Endothelial cell of umbilical vein (primary cell): ENCODE measurements at regions not wholly inside any gene's neighbourhood (a gene's known extent, or its start where the extent isn't known, plus 50 kb on each side); places are given as distances from the start of the nearest gene placed in this dataset.

Source experiments
- BruUV-seq: library from RNA; stranded (reverse); fragments of 400-500 nt; replicated peaks from 2 replicates; lab custom pipeline; 2021; lab: Mats Ljungman, UMichigan
- CTCF ChIA-PET: fragments of 300-600, 350-600 bp; sonication (Branson Sonifier 250); formaldehyde crosslinking; loops from one replicate; lab custom pipeline; 2021; ENCODE audit warnings: antibody characterized with exemption, inconsistent platforms; lab: Charles Lee
- POLR2A ChIA-PET: fragments of 300-600, 350-600 bp; sonication (Branson Sonifier 250); formaldehyde crosslinking; loops from one replicate; lab custom pipeline; 2021; ENCODE audit warnings: antibody characterized with exemption, inconsistent platforms; lab: Charles Lee
- DNase-seq: peaks from one replicate; pipeline ENCODE4 v3.0.0-alpha.2; 2011; ENCODE audit warnings: low read depth, low spot score
- FAIRE-seq: peaks from 2 replicates; lab custom pipeline; 2011; peaks lifted over from hg19 to GRCh38; lab: Jason Lieb, UNC
- H2AFZ ChIP-seq: 2 replicates; pipeline ENCODE4 v1.6.0; 2012; ENCODE audit warnings: low read depth, low read length, control low read depth, inconsistent platforms
- H3K27ac ChIP-seq: 2 replicates; pipeline ENCODE4 v1.5.1; 2011; ENCODE audit warnings: low read depth, mild to moderate bottlenecking, control low read depth, low read length, moderate library complexity; ENCODE audit not compliant: insufficient read depth
- H3K27me3 ChIP-seq, 2 experiments: 2 replicates each; pipeline versions ENCODE4 v1.6.0 to v1.6.1; 2011; ENCODE audit warnings: low read length in 2 of 2, mixed read lengths in 1 of 2; ENCODE audit not compliant: control insufficient read depth in 2 of 2, insufficient read depth in 2 of 2
- H3K36me3 ChIP-seq, 2 experiments: 2 replicates in 1 of 2; 3 replicates in 1 of 2; pipeline ENCODE4 v1.5.1; 2011; ENCODE audit warnings: low read length in 2 of 2, mild to moderate bottlenecking in 1 of 2, moderate library complexity in 1 of 2; ENCODE audit not compliant: control insufficient read depth in 2 of 2, insufficient read depth in 2 of 2; ENCODE audit errors: extremely low read depth in 1 of 2
- H3K4me1 ChIP-seq: 3 replicates; pipeline ENCODE4 v1.5.1; 2011; ENCODE audit warnings: mild to moderate bottlenecking, low read length; ENCODE audit not compliant: control insufficient read depth, insufficient read depth; ENCODE audit errors: extremely low read depth
- H3K4me2 ChIP-seq: 2 replicates; pipeline ENCODE4 v1.6.1; 2011; ENCODE audit warnings: low read length, control low read depth, mixed read lengths; ENCODE audit not compliant: insufficient read depth
- H3K4me3 ChIP-seq, 3 experiments: fragments of 200-600 bp in 1 of 3; sonication (generic), shearing (Covaris generic) in 1 of 3; replicated peaks in 1 of 3; 2 replicates each; pipeline ENCODE4 v1.5.1; 2011 to 2016; ENCODE audit warnings: control low read depth in 3 of 3, low read length in 3 of 3, mild to moderate bottlenecking in 2 of 3, inconsistent platforms in 1 of 3, low read depth in 1 of 3, moderate library complexity in 1 of 3; ENCODE audit not compliant: insufficient read depth in 1 of 3
- H3K79me2 ChIP-seq: 2 replicates; pipeline ENCODE4 v1.6.0; 2012; ENCODE audit warnings: low read length, inconsistent platforms; ENCODE audit not compliant: control insufficient read depth, insufficient read depth
- H3K9ac ChIP-seq: replicated peaks from 2 replicates; pipeline ENCODE3; 2011; ENCODE audit warnings: low read length, control low read depth; ENCODE audit not compliant: insufficient read depth; ENCODE audit errors: extremely low read depth
- H3K9me1 ChIP-seq: replicated peaks from 3 replicates; pipeline ENCODE4 v1.6.0; 2011; ENCODE audit warnings: mild to moderate bottlenecking, low read length; ENCODE audit not compliant: control insufficient read depth, insufficient read depth; ENCODE audit errors: extremely low read depth
- H3K9me3 ChIP-seq: replicated peaks from 2 replicates; pipeline ENCODE4 v1.5.1; 2012; ENCODE audit warnings: low read length, inconsistent platforms; ENCODE audit not compliant: control insufficient read depth, insufficient read depth
- H4K20me1 ChIP-seq: replicated peaks from 2 replicates; pipeline ENCODE3; 2011; ENCODE audit warnings: mild to moderate bottlenecking, low read length; ENCODE audit not compliant: control insufficient read depth, insufficient read depth; ENCODE audit errors: extremely low read depth
- CTCF ChIP-seq, 2 donors: IDR thresholded peaks; 1 replicate in 1 of 2; 2 replicates in 1 of 2; pipeline ENCODE4 v1.5.1; 2011; ENCODE audit warnings: low read length in 2 of 2, mild to moderate bottlenecking in 2 of 2, moderate library complexity in 2 of 2, control low read depth in 1 of 2, inconsistent platforms in 1 of 2, low read depth in 1 of 2; ENCODE audit not compliant: insufficient read depth in 1 of 2; ENCODE audit errors: extremely low read depth in 1 of 2
- EZH2 ChIP-seq: IDR thresholded peaks from 2 replicates; pipeline ENCODE4 v1.6.1; 2012; ENCODE audit warnings: borderline replicate concordance, low read depth, mild to moderate bottlenecking, moderate library complexity, low read length, inconsistent platforms; ENCODE audit not compliant: severe bottlenecking
- FOS ChIP-seq: IDR thresholded peaks from 2 replicates; pipeline ENCODE4 v1.6.1; 2011; ENCODE audit warnings: mild to moderate bottlenecking, low read length, moderate library complexity, borderline replicate concordance; ENCODE audit not compliant: insufficient read depth
- GATA2 ChIP-seq: IDR thresholded peaks from 2 replicates; pipeline ENCODE4 v1.7.0; 2011; ENCODE audit warnings: low read depth, mild to moderate bottlenecking, moderate library complexity, mixed read lengths, low read length; ENCODE audit not compliant: insufficient read length, insufficient read depth
- JUN ChIP-seq: IDR thresholded peaks from 2 replicates; pipeline ENCODE4 v1.6.1; 2011; ENCODE audit warnings: borderline replicate concordance, low read depth; ENCODE audit not compliant: insufficient read length, insufficient read depth
- MAX ChIP-seq: IDR thresholded peaks from 2 replicates; pipeline ENCODE4 v1.6.1; 2011; ENCODE audit not compliant: insufficient read depth, insufficient read length
- MYC ChIP-seq: IDR thresholded peaks from one replicate; pipeline ENCODE4 v1.6.1; 2011; ENCODE audit warnings: mild to moderate bottlenecking, low read depth, low read length
- POLR2A ChIP-seq: IDR thresholded peaks from 2 replicates; pipeline ENCODE4 v1.6.1; 2012; ENCODE audit warnings: low read depth, mild to moderate bottlenecking, control low read depth, low read length
- POLR2AphosphoS5 ChIP-seq: IDR thresholded peaks from 2 replicates; pipeline ENCODE4 v1.6.1; 2012; ENCODE audit warnings: low read depth, mild to moderate bottlenecking, control low read depth, low read length, moderate library complexity; ENCODE audit not compliant: insufficient read depth
- dilution Hi-C: fragments of 300-500 bp; cut with MboI; formaldehyde crosslinking; loops from one replicate; pipeline ENCODE4 v1.15.0; 2019; ENCODE audit warnings: low sequenced_read_pairs; ENCODE audit not compliant: extremely low pct_ligation_motif_present
- intact Hi-C: fragments of 100-400 bp; cut with micrococcal nuclease; formaldehyde crosslinking; loops from one replicate; pipeline ENCODE4 v1.10.0; 2022

GRCh38 chr15:79373728-79374127 lies 58.4 kb upstream of the MINAR1 start:
- Histone ChIP-seq H3K27me3 (no peaks in the 10 kb centered on the region), H3K9me3 (no peaks in the 10 kb centered on the region), H3K27ac (no peak overlapping the region), H3K9ac (no peak overlapping the region), H2AFZ (no peak overlapping the region), H3K4me1 (no peaks in the 10 kb centered on the region), H3K4me3 (no peak overlapping the region), H3K36me3 (no peaks in the 10 kb centered on the region), H4K20me1 (no peaks in the 10 kb centered on the region), H3K4me2 (no peak overlapping the region), H3K9me1 (no peaks in the 10 kb centered on the region), H3K79me2 (no peaks in the 10 kb centered on the region)
- BruUV-seq = no TSS peak
- POLR2A ChIA-PET = no interaction called here
- DNase-seq = no peak
- intact Hi-C loops (no loop called here), dilution Hi-C loops (no loop called here)
- CTCF ChIA-PET = interaction anchor here (0.9 to 1.6 kb wide), 3 partner anchors 7 to 476 kb away, joined by 3 to 15 read pairs (median 4); no protein-coding TSS in a partner anchor
- TF ChIP-seq GATA2 (no peak), FOS (no peak), MAX (no peak), POLR2AphosphoS5 (no peak), EZH2 (no peak), CTCF (IDR thresholded peaks at IDR 0.05; ENCODE audit: extremely low read depth in 1 of 2, insufficient read depth in 1 of 2, low read depth in 1 of 2, low read length in 2 of 2) (no peak), JUN (no peak), MYC (no peak), POLR2A (no peak)
- FAIRE-seq = no peak
